ENCODE measurements at regions not wholly inside any gene's neighbourhood (a gene's known extent, or its start where the extent isn't known, plus 50 kb on each side); places are given as distances from the start of the nearest gene placed in this dataset.
A peak's percentile ranks its signal among the peaks of the same experiment; 100 is the strongest.

DNA sequence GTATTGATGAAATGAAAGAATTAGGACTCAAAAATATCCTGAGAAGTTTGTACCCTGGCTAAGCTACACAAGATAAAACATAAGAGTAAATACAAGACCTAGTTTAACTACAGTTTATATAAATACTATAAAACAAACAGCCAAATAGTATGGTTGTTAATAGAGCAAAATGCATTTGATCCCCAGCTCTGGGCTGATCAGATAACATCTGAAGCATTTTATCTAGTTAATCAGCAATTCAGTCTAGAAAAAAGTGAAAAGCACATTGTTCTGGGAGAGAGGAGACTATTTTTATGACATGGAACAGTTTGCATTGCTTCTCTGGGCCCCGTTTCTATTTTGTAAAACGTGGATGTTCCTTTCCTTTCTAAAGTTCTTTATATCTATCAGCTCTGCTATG lies 139.6 kb upstream of the RORB start (continued):
- TF ChIP-seq STAT1 (IDR thresholded peaks at IDR 0.05; ENCODE audit: unreplicated experiment): no peak
- TF ChIP-seq, protein P1, sequence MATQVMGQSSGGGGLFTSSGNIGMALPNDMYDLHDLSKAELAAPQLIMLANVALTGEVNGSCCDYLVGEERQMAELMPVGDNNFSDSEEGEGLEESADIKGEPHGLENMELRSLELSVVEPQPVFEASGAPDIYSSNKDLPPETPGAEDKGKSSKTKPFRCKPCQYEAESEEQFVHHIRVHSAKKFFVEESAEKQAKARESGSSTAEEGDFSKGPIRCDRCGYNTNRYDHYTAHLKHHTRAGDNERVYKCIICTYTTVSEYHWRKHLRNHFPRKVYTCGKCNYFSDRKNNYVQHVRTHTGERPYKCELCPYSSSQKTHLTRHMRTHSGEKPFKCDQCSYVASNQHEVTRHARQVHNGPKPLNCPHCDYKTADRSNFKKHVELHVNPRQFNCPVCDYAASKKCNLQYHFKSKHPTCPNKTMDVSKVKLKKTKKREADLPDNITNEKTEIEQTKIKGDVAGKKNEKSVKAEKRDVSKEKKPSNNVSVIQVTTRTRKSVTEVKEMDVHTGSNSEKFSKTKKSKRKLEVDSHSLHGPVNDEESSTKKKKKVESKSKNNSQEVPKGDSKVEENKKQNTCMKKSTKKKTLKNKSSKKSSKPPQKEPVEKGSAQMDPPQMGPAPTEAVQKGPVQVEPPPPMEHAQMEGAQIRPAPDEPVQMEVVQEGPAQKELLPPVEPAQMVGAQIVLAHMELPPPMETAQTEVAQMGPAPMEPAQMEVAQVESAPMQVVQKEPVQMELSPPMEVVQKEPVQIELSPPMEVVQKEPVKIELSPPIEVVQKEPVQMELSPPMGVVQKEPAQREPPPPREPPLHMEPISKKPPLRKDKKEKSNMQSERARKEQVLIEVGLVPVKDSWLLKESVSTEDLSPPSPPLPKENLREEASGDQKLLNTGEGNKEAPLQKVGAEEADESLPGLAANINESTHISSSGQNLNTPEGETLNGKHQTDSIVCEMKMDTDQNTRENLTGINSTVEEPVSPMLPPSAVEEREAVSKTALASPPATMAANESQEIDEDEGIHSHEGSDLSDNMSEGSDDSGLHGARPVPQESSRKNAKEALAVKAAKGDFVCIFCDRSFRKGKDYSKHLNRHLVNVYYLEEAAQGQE (IDR thresholded peaks at IDR 0.05; ENCODE audit: unreplicated experiment): no peak
- TF ChIP-seq, protein P2, sequence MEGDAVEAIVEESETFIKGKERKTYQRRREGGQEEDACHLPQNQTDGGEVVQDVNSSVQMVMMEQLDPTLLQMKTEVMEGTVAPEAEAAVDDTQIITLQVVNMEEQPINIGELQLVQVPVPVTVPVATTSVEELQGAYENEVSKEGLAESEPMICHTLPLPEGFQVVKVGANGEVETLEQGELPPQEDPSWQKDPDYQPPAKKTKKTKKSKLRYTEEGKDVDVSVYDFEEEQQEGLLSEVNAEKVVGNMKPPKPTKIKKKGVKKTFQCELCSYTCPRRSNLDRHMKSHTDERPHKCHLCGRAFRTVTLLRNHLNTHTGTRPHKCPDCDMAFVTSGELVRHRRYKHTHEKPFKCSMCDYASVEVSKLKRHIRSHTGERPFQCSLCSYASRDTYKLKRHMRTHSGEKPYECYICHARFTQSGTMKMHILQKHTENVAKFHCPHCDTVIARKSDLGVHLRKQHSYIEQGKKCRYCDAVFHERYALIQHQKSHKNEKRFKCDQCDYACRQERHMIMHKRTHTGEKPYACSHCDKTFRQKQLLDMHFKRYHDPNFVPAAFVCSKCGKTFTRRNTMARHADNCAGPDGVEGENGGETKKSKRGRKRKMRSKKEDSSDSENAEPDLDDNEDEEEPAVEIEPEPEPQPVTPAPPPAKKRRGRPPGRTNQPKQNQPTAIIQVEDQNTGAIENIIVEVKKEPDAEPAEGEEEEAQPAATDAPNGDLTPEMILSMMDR (conservative IDR thresholded peaks at IDR 0.05; ENCODE audit: low read depth in 2 of 2): no peak

DNA sequence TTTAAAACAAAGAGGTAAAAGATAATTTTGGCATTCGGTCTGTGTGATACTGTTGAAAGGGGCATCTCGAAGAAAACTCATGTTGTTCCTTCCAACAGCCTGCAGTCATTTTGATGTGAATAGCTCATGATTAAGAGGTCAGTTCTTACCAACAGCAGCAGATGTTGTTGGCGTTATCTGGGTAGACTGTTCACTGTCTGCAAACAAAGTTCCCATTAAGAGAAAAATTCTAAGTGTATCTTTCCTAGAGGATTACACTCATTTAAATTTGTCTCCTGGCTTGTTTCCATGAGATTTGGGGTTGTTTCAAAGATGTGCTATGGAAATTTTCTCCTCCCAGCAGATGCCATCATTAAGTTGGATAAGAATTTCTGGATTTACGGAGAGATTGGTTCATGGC lies 138.2 kb upstream of the RORB start:
- no peaks in the 10 kb centered on the region for H3F3A ChIP-seq (replicated peaks; ENCODE audit: low read depth)
- H3K9me2 ChIP-seq (ENCODE audit: insufficient read depth): no peaks in the 10 kb centered on the region
- H3K36me3 ChIP-seq (ENCODE audit: insufficient read depth): no peaks in the 10 kb centered on the region
- peak overlapping the region; percentile 45; the same call in 1 of the 2 replicates for H2AFZ ChIP-seq
- no peaks in the 10 kb centered on the region for H3K4me1 Mint-ChIP-seq
- H3K4me2 ChIP-seq: no peak overlapping the region
- no peaks in the 10 kb centered on the region for H3K27me3 ChIP-seq (ENCODE audit: insufficient read depth)
- no peaks in the 10 kb centered on the region for H3K79me2 ChIP-seq (replicated peaks; ENCODE audit: insufficient read depth)
- H3K4me1 ChIP-seq (ENCODE audit: insufficient read depth): no peaks in the 10 kb centered on the region
- H3K27me3 Mint-ChIP-seq (ENCODE audit: insufficient read depth, low read depth, poor library complexity): no peaks in the 10 kb centered on the region
- no peaks in the 10 kb centered on the region for H3K36me3 Mint-ChIP-seq (ENCODE audit: low read depth)
- H3K27ac Mint-ChIP-seq: no peak overlapping the region
- no peaks in the 10 kb centered on the region for H3K9me3 Mint-ChIP-seq
- H3K4me3 Mint-ChIP-seq: no peak overlapping the region
- DNase-seq (ENCODE audit: low spot score) (no peak), ATAC-seq (no peak)
- H3K27ac ChIP-seq (ENCODE audit: low read depth): no peak overlapping the region
- H3K4me3 ChIP-seq: no peak overlapping the region
- H4K20me1 ChIP-seq (replicated peaks; ENCODE audit: insufficient read depth): no peaks in the 10 kb centered on the region
- TF ChIP-seq, protein P3, sequence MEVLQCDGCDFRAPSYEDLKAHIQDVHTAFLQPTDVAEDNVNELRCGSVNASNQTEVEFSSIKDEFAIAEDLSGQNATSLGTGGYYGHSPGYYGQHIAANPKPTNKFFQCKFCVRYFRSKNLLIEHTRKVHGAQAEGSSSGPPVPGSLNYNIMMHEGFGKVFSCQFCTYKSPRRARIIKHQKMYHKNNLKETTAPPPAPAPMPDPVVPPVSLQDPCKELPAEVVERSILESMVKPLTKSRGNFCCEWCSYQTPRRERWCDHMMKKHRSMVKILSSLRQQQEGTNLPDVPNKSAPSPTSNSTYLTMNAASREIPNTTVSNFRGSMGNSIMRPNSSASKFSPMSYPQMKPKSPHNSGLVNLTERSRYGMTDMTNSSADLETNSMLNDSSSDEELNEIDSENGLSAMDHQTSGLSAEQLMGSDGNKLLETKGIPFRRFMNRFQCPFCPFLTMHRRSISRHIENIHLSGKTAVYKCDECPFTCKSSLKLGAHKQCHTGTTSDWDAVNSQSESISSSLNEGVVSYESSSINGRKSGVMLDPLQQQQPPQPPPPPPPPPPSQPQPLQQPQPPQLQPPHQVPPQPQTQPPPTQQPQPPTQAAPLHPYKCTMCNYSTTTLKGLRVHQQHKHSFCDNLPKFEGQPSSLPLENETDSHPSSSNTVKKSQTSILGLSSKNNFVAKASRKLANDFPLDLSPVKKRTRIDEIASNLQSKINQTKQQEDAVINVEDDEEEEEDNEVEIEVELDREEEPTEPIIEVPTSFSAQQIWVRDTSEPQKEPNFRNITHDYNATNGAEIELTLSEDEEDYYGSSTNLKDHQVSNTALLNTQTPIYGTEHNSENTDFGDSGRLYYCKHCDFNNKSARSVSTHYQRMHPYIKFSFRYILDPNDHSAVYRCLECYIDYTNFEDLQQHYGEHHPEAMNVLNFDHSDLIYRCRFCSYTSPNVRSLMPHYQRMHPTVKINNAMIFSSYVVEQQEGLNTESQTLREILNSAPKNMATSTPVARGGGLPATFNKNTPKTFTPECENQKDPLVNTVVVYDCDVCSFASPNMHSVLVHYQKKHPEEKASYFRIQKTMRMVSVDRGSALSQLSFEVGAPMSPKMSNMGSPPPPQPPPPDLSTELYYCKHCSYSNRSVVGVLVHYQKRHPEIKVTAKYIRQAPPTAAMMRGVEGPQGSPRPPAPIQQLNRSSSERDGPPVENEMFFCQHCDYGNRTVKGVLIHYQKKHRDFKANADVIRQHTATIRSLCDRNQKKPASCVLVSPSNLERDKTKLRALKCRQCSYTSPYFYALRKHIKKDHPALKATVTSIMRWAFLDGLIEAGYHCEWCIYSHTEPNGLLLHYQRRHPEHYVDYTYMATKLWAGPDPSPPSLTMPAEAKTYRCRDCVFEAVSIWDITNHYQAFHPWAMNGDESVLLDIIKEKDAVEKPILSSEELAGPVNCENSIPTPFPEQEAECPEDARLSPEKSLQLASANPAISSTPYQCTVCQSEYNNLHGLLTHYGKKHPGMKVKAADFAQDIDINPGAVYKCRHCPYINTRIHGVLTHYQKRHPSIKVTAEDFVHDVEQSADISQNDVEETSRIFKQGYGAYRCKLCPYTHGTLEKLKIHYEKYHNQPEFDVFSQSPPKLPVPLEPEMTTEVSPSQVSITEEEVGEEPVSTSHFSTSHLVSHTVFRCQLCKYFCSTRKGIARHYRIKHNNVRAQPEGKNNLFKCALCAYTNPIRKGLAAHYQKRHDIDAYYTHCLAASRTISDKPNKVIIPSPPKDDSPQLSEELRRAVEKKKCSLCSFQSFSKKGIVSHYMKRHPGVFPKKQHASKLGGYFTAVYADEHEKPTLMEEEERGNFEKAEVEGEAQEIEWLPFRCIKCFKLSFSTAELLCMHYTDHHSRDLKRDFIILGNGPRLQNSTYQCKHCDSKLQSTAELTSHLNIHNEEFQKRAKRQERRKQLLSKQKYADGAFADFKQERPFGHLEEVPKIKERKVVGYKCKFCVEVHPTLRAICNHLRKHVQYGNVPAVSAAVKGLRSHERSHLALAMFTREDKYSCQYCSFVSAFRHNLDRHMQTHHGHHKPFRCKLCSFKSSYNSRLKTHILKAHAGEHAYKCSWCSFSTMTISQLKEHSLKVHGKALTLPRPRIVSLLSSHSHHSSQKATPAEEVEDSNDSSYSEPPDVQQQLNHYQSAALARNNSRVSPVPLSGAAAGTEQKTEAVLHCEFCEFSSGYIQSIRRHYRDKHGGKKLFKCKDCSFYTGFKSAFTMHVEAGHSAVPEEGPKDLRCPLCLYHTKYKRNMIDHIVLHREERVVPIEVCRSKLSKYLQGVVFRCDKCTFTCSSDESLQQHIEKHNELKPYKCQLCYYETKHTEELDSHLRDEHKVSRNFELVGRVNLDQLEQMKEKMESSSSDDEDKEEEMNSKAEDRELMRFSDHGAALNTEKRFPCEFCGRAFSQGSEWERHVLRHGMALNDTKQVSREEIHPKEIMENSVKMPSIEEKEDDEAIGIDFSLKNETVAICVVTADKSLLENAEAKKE (CRISPR knock-in tag; IDR thresholded peaks at IDR 0.05): no peak
- TF ChIP-seq POLR2AphosphoS5 (IDR thresholded peaks at IDR 0.05; ENCODE audit: low read depth) (no peak), ZNF114 (CRISPR knock-in tag; IDR thresholded peaks at IDR 0.05) (no peak), NANOG (IDR thresholded peaks at IDR 0.05; ENCODE audit: borderline replicate concordance) (no peak), EZH2phosphoT487 (IDR thresholded peaks at IDR 0.05; ENCODE audit: unreplicated experiment) (no peak)
- TF ChIP-seq, protein P4, sequence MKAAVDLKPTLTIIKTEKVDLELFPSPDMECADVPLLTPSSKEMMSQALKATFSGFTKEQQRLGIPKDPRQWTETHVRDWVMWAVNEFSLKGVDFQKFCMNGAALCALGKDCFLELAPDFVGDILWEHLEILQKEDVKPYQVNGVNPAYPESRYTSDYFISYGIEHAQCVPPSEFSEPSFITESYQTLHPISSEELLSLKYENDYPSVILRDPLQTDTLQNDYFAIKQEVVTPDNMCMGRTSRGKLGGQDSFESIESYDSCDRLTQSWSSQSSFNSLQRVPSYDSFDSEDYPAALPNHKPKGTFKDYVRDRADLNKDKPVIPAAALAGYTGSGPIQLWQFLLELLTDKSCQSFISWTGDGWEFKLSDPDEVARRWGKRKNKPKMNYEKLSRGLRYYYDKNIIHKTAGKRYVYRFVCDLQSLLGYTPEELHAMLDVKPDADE (IDR thresholded peaks at IDR 0.05): no peak
- TF ChIP-seq, protein P1 (IDR thresholded peaks at IDR 0.05; ENCODE audit: unreplicated experiment): no peak
